ENCODE measurements at regions not wholly inside any gene's neighbourhood (a gene's known extent, or its start where the extent isn't known, plus 50 kb on each side); places are given as distances from the start of the nearest gene placed in this dataset.
"Not testable (repeated sequence)": the region's sequence is repeated elsewhere in the genome, so short reads cannot be mapped to it uniquely, and the experiment has no call there.

DNA sequence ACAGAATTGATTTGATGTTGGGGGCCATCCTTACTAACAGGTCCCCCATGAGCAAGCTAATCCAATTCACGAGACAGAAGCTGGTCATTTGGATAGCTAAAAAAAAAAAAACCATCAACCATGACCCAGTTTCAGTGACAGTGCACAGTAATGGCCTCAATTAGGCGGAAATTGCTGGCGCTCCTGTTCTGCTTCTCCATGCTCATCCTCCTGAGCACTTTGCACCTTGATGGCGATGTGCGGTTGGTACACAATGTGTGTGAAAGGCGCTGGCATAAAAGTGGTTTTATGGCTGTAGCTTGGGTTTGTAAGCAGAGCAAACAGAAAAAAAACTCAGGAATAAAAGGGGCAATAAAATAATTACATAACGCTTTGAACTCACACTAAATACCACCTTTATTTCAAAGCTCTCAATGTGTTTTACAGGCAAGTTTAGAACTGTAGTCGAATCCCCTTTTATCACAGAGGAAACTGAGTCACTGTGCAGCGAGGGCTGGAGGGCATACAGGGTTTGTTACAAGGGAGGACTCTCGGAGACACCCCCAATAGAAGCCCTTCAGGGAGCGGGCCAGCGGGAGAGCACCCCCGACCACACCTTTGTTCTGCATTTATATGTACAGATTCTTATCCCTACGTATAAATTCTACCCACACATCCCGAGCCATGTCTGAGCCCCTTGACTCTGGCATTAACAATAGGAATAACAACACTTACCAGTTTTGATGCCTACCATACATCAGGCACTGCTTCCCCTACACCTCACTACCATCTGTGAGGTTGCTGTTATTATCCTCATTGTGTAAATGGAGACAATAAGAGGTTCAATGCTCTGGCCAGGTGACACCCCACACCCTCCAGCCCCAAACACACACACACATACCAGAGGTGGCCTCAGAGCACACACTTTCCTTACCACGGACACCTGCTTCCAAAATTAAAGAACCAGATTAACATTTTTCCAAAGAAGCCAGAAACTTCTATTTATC is 213.5 kb upstream of the IRF2BP2 start:
- DNase-seq (ENCODE audit: low read depth): no peak
- no peak for TF ChIP-seq CTCF (IDR thresholded peaks at IDR 0.05; ENCODE audit: low read depth, low read length, missing control alignments)
- in situ Hi-C loops (cut with HindIII; ENCODE audit: low sequenced_read_pairs): no loop called here
- no peak overlapping the region for H3K4me3 ChIP-seq (ENCODE audit: low read depth, low read length)

- TF ChIP-seq CTCF (IDR thresholded peaks at IDR 0.05; ENCODE audit: low read depth, low read length, missing control alignments): no peak
- DNase-seq (ENCODE audit: low read depth): no peak
- no peak overlapping the region for H3K4me3 ChIP-seq (ENCODE audit: low read depth, low read length)
- in situ Hi-C loops (cut with HindIII; ENCODE audit: low sequenced_read_pairs): no loop called here
These were observed 211.9 kb upstream of the IRF2BP2 start for GRCh38 chr1:234821840-234822239.

DNA sequence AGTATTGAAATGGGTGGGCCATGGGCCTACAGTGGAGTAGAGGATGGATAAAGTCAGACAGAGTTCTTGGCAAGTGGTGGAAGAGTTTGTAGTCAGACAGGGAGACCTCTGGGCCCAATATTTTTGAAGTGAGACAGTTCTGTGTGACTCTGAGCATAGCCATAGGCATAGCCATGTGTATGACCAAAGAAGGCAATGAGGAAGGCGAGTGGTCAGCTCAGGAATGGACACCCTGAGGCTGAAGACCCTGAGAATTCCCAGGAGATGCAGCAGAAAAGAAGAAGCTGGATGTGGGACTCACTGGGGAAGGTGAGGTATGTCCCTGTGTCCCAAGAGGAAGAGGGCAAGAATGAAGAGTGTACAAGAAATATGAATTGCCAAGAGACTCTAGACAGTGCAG is 210.6 kb upstream of the IRF2BP2 start:
- no peak for DNase-seq (ENCODE audit: low read depth)
- H3K4me3 ChIP-seq (ENCODE audit: low read depth, low read length): no peak overlapping the region
- in situ Hi-C loops (cut with HindIII; ENCODE audit: low sequenced_read_pairs): no loop called here
- TF ChIP-seq CTCF (IDR thresholded peaks at IDR 0.05; ENCODE audit: low read depth, low read length, missing control alignments): no peak

DNA sequence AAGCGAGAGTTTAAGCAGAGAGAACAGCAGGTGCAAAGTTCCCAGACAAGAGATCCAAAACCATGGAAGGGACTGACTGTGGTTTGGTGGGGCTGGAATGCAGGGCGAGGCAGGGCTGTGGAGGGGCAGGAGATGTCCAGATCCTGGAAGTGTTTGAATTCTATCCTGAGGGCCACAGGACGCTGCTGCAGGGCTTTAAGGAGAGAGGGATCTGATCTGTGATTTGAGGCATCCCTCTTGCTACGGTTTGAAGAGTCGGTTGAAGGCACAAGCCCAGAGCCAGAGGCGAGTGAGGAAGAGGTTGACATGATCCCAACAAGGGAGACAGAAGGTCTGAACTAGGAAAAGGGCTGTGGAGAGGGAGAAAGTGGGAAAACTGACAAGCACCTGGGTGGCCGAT is 209.9 kb upstream of the IRF2BP2 start:
- in situ Hi-C loops (cut with HindIII; ENCODE audit: low sequenced_read_pairs); DNase-seq (ENCODE audit: low read depth); H3K4me3 ChIP-seq (ENCODE audit: low read depth, low read length): not testable (repeated sequence)

DNA sequence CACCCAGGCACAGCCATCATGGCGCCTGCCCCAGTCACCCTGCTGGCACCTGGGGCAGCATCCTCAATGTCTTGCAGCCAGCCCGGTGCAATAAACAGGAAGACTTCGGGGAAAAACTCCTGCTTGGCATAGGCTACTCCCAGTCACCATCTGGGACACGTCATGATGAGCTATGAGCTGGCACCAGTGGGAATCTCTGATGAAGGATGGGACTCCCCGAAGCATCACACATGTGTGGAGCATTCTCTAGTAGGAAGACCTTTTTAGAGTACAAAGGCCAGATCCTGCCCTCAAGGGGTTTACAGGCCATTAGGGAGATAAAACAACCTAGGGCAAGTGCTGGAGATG is 208.0 kb upstream of the IRF2BP2 start:
- DNase-seq (ENCODE audit: low read depth); in situ Hi-C loops (cut with HindIII; ENCODE audit: low sequenced_read_pairs); H3K4me3 ChIP-seq (ENCODE audit: low read depth, low read length): not testable (repeated sequence)

- in situ Hi-C loops (cut with HindIII; ENCODE audit: low sequenced_read_pairs); H3K4me3 ChIP-seq (ENCODE audit: low read depth, low read length): not testable (repeated sequence)
These were observed 207.5 kb upstream of the IRF2BP2 start for GRCh38 chr1:234817313-234818039.

DNA sequence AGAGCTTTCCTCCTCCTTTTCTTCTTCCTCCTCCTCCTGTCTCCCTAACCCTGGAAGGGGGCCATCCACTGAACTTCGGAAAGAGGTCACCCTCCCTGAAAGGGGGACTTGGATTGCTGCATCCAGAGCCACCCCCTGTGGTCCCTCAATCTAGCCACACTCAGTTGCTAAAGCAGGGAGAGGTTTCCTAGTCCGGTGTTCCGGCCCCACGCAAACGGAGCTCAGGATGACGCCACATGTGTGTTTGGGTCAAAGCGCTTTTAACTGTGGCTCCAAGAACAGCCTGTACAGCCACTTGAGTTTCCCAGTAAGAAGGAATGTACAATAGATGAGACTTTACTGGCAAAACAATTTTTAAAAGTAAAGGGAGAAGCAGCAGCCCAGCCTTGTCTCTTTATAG is 206.9 kb upstream of the IRF2BP2 start:
- DNase-seq (ENCODE audit: low read depth); in situ Hi-C loops (cut with HindIII; ENCODE audit: low sequenced_read_pairs); H3K4me3 ChIP-seq (ENCODE audit: low read depth, low read length): not testable (repeated sequence)

More at GRCh38 chr1:234817313-234818039, 207.5 kb upstream of the IRF2BP2 start:
- not testable (repeated sequence) for DNase-seq (ENCODE audit: low read depth)

DNA sequence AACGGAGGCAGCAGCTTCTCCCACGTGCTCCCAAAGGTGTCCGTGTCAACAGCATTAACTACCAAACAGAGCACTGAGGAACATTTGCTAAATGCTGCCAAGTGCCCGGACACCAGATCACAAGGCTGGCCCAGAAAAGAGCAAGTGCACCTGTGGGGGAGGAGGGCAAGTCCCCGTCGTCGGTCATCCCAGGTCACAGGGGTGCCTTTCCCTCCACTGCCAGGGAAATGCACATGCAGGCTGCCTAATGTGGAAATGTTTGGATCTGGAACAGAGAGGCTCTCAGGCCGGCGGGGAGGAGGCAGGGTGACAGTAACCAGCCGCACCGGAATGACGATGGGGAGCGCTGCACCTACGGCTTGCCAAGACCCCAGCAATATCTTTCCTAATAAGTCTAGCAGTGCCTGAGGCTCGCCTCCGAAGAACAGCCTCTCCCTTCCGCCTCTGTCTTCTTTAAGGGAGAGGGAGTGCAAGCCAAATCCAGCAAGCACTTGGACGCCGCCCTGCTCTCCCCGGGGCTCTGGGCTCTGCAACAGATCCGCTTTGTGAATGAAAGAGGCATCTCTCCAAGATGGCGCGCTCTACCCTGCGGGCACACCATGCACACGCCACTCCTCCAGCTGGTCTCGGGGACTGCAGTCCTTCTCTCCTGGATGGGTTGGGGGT is 206.3 kb upstream of the IRF2BP2 start:
- in situ Hi-C loops (cut with HindIII; ENCODE audit: low sequenced_read_pairs); H3K4me3 ChIP-seq (ENCODE audit: low read depth, low read length); DNase-seq (ENCODE audit: low read depth): not testable (repeated sequence)

DNA sequence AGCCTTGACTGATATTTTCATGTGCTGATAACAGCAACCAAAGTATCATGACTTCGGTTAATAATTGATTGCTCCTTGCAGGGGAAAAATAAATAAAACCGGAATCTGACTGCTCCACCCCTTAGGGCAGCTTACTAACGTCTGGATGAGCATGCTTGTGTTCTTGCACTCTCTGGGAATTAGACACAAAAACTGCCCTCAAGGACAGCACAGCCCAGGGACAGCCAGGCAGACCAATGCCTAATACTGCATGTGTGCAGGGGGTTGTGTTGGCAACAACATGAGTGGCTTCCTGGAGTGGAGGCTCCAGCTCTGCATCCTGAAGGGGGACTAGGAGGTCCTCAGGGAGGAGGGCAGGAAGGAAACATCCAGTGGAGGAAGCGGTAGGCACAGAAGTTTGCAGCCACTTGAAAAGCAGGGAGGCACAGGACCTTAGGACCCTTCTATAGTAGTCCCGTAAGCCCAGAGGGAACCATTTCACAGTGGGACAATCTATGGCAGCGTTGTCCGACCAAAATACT is 205.4 kb upstream of the IRF2BP2 start:
- H3K4me3 ChIP-seq (ENCODE audit: low read depth, low read length); DNase-seq (ENCODE audit: low read depth); in situ Hi-C loops (cut with HindIII; ENCODE audit: low sequenced_read_pairs): not testable (repeated sequence)

- in situ Hi-C loops (cut with HindIII; ENCODE audit: low sequenced_read_pairs): not testable (repeated sequence)
These were observed 204.3 kb upstream of the IRF2BP2 start for GRCh38 chr1:234814235-234814634.

GRCh38 chr1:234811824-234812223 is 201.8 kb upstream of the IRF2BP2 start:
- H3K4me3 ChIP-seq (ENCODE audit: low read depth, low read length); in situ Hi-C loops (cut with HindIII; ENCODE audit: low sequenced_read_pairs): not testable (repeated sequence)
- DNase-seq (ENCODE audit: low read depth): peak; percentile 87

More at GRCh38 chr1:234814235-234814634, 204.3 kb upstream of the IRF2BP2 start:
- not testable (repeated sequence) for H3K4me3 ChIP-seq (ENCODE audit: low read depth, low read length); DNase-seq (ENCODE audit: low read depth)

GRCh38 chr1:234810726-234811125 is 200.7 kb upstream of the IRF2BP2 start:
- in situ Hi-C loops (cut with HindIII; ENCODE audit: low sequenced_read_pairs); H3K4me3 ChIP-seq (ENCODE audit: low read depth, low read length); DNase-seq (ENCODE audit: low read depth): not testable (repeated sequence)

GRCh38 chr1:234809854-234810245 is 199.9 kb upstream of the IRF2BP2 start:
- in situ Hi-C loops (cut with HindIII; ENCODE audit: low sequenced_read_pairs); DNase-seq (ENCODE audit: low read depth); H3K4me3 ChIP-seq (ENCODE audit: low read depth, low read length): not testable (repeated sequence)

Measured in astrocyte of the cerebellum (primary cell).